HG02571 (cell line): ENCODE measurements at regions not wholly inside any gene's neighbourhood (a gene's known extent, or its start where the extent isn't known, plus 50 kb on each side); places are given as distances from the start of the nearest gene placed in this dataset.
A peak's percentile ranks its signal among the peaks of the same experiment; 100 is the strongest.
"Not testable (repeated sequence)": the region's sequence is repeated elsewhere in the genome, so short reads cannot be mapped to it uniquely, and the experiment has no call there.

ENCODE experiments used
- ATAC-seq: cut with Tn5 transposase; IDR thresholded peaks from one replicate; pipeline ENCODE4 v1.9.1; 2021; ENCODE audit warnings: mild to moderate bottlenecking, moderate library complexity; ENCODE audit not compliant: unreplicated experiment

- ATAC-seq: peak; percentile 67
Measured at GRCh38 chr9:71285191-71285656, 163.8 kb upstream of the TRPM3 start.

- not testable (repeated sequence) for ATAC-seq
Measured at GRCh38 chr9:71282116-71282515, 160.7 kb upstream of the TRPM3 start.

GRCh38 chr9:71279151-71279739 is 157.8 kb upstream of the TRPM3 start:
- no peak for ATAC-seq

- ATAC-seq: no peak
Measured at GRCh38 chr9:71273613-71274012, 152.2 kb upstream of the TRPM3 start.

GRCh38 chr9:71271602-71272001 is 150.2 kb upstream of the TRPM3 start:
- no peak for ATAC-seq

- no peak for ATAC-seq
Measured at GRCh38 chr9:71270554-71270953, 149.1 kb upstream of the TRPM3 start.

- ATAC-seq: no peak
Measured at GRCh38 chr9:71269859-71270258, 148.4 kb upstream of the TRPM3 start.

GRCh38 chr9:71268871-71269635 is 147.6 kb upstream of the TRPM3 start:
- no peak for ATAC-seq

GRCh38 chr9:71263451-71263850 is 142.0 kb upstream of the TRPM3 start:
- ATAC-seq: no peak

- not testable (repeated sequence) for ATAC-seq
Measured at GRCh38 chr9:71260419-71260818, 139.0 kb upstream of the TRPM3 start.

- no peak for ATAC-seq
Measured at GRCh38 chr9:71254592-71255277, 133.3 kb upstream of the TRPM3 start.

- no peak for ATAC-seq
Measured at GRCh38 chr9:71253011-71253410, 131.6 kb upstream of the TRPM3 start.

- no peak for ATAC-seq
Measured at GRCh38 chr9:71250581-71250980, 129.2 kb upstream of the TRPM3 start.

GRCh38 chr9:71249729-71250317 is 128.4 kb upstream of the TRPM3 start:
- no peak for ATAC-seq

- ATAC-seq: no peak
Measured at GRCh38 chr9:71245651-71246050, 124.2 kb upstream of the TRPM3 start.

- ATAC-seq: no peak
Measured at GRCh38 chr9:71243951-71244350, 122.5 kb upstream of the TRPM3 start.

- ATAC-seq: no peak
Measured at GRCh38 chr9:71242081-71242480, 120.7 kb upstream of the TRPM3 start.

GRCh38 chr9:71237051-71237450 is 115.6 kb upstream of the TRPM3 start:
- no peak for ATAC-seq

GRCh38 chr9:71233646-71234045 is 112.2 kb upstream of the TRPM3 start:
- ATAC-seq: no peak

- ATAC-seq: no peak
Measured at GRCh38 chr9:71223953-71224538, 102.6 kb upstream of the TRPM3 start.

GRCh38 chr9:71218774-71219173 is 97.4 kb upstream of the TRPM3 start:
- no peak for ATAC-seq
